SIG-M5 treated with dmso at 0.1 percent for 504 hours (cell line): ENCODE measurements at regions not wholly inside any gene's neighbourhood (a gene's known extent, or its start where the extent isn't known, plus 50 kb on each side); places are given as distances from the start of the nearest gene placed in this dataset.
"Not testable (repeated sequence)": the region's sequence is repeated elsewhere in the genome, so short reads cannot be mapped to it uniquely, and the experiment has no call there.

Experiments used
- DNase-seq: peaks from one replicate; lab custom pipeline; 2025; ENCODE audit not compliant: unreplicated experiment; lab: John Stamatoyannopoulos, UW

DNA sequence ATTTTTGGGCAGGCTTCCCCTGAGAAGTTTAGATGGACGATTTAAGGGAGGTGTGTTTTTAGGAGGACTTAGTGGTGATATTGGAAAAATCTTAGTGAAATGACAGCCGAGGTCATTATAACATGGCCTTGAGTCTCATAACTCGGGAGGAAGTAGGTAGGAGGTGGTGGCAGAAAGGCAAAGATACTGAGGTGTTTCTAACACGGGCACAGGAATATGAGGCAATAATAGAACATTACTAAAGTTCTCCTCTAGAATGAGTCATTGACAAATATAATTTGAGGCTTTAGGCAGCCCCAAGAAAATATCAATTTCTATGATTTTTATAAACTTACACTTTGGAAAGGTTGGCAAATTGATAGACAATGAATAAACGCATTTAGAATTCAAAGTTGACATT lies 146.1 kb upstream of the ZEB2 start:
- DNase-seq: peak; percentile 86

DNA sequence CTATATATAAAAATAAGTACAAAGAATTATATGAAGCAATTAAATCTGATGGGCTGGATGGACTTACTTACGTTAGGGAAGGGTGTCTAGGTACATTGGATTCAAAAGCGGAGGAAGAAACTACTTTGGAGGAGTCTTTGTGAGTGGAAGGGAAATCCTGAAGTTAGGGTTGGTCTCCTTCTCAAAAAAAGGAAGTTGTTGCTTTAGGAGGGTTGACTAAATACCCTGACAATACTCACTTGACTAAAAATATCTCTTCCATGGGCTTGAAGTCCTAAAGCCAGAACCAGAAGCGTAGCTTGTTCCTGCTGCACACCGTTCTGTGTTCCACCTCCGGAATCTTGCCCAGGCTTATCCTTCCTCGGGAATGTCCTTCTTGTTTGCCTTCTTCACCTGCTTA lies 143.3 kb upstream of the ZEB2 start:
- peak; percentile 87 for DNase-seq

DNA sequence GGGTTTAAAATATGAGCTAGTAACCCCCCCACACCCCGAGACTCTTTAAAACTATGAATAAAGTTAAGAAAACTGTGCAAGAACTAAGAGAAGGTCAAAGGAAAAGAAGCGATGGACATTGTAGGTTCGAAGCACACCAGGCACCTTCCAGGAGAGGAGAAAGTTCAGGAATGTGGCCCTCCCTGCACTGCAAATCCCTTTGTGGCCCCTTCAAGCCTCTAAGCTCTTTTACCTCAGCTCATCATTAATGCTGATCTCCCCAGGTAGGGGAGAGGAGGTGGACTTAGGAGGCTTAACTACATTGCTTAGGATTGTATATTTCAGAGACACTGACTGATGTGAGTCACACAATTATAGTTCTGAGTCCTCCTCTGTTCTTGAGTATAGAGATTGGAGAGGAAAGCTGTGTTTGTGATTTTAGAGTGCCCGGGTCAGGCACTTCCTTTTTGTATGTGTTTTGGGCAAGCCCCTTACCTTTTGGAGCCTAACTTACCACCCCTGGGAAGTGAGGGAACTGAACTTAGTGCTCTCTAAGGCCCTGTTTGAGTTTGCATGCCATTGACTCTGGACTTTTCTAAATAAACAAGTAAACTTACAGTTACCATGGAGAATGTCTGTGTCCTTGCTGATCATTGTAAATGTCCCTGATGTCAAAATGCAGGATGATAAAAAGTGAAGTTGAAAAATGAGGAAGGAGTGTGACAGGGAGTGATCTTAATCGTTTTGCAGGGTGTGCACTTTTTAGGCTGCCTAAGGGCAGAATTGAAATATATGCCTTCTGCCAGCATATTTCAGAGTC lies 140.8 kb upstream of the ZEB2 start:
- peak; percentile 80 for DNase-seq

DNA sequence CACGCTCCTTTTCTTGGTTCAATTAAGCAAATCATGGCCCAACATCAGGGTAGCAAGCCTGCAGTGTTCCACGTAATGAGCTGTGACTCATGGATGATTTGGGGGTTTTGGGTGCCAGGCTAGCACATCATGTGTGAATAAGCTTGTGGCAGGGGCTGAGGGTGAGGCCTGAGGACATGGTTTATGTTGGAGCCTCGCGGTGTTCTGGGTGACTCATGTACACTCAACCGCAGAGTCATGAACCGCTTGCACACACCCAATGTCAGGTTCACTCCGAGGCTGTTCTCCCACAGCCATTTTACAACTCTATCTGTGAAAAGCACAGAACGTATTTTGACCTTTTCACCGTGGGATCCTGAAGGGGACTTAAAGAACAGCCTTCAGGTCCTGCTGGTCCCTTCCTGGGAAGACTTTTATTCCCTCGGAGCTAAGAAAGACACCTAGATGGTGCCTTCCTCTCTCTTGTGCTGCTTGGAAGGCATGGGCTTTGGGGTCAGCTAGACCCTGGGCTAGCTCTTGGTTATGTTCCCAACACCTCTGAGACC lies 139.9 kb upstream of the ZEB2 start:
- DNase-seq: peak; percentile 98

DNA sequence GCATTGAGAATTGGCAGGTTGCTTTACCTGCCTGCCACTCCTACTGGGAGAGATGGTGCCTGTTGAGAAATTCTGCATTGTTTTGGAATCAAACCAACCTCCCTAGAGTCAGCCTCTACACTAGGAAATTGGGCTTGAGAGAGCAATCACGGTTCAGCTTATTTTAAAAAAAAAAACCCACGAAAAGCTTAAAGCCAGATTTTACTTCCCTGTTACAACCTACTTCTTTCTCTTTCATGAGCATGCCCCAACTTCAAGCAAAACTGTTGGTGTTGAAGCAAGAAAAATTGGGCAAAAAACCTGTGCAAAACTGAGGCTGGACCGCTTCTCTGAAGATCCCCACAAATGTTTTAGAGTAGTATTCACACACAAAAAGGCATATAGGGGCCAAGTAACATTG lies 134.6 kb upstream of the ZEB2 start:
- no peak for DNase-seq

DNA sequence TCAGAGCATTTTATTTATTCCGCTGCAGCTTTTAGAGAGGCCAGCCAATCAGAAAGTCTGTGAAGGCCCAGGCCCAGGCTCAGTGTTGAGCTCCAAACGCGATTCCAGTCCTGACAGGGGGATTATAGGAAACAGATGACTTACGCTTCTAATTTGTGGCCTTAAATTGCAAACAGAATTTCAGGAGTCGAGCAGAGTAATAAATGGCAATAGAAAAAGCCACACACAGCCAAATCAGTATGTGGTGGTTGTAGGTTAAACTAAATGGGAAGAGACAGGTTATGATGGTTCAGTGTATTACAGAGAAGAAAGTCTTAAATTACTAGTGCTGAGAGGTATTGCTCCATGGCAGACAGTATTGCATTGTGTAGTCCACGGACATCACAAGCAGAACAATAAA lies 131.0 kb upstream of the ZEB2 start:
- DNase-seq: no peak

DNA sequence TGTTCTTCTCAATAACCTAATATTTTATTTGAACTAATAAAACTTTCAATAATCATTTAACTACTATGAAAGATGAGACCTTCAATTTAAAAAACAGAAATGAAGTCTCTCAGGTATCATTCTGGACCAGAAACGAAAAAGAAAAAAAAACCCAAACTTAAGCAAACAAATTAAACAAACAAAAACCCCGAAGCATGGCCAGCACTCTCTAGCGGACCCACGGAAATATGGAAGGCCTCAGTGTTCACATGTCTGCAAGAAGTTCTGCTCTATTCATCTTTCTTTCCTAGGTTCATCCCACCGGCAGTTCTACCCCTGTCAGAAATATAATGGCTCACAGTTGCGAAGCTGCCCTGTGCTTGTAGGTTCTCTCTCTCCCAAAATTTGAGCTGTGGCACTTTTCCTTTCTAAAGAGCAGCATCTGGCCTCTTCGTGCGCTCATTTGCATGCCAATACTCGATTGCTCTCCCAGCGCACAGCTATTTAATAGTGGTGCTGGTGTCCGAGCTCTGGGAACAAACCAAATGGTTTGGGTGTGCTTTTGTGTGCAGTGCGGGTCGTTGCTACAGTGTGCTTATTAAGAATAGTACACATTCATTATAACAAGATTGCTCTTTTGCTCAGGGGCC lies 129.0 kb upstream of the ZEB2 start:
- DNase-seq: no peak

DNA sequence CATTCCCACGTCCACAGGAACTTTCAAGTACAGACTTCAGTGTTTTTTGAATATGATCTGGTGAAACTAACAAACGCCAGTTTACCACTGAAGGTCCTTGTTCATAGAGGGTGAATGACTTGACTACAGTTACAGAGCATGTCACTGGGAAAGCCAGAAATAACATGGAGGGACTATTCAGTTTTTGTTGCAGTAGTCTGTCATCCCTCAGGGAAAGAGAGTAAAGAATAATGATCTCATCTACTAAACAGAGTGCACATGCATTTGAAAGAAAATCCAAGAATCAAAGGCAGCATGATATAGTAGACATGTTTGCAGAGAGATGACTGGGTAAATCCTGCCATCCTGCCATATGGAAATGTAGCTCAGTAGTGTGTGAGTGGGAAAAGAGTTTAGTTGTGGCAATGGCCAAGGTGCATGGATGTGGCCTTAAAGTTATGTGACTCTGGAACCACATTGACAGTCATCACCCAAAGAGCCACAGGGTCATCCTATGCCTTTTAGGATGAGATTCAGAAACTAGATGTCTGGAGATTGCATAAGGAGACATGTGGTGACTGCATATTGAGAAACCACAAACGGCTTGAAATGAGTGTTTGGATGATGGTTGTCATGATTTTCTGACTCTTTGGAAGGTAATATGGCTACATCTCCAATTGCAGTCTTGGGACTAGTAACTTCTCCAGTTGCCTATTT lies 125.3 kb upstream of the ZEB2 start:
- peak; percentile 98 for DNase-seq

DNA sequence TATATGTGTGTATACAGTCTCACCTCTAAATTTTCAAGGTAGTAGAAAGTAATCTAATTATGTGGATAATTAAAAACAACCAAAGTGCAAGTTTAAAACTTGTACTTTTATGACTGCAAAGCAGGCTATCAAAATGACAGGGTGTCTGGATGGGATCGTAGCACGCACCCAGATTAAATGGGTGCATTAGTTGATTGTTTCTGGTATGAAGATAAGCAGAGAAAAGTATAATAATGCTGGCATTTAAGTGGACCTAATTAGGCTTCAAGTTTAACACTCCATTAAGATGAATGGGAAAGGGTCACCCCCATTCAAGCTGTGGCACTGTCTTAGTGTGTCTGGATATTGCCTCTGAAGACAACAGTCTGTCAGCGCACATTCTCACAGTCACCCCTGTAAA lies 124.6 kb upstream of the ZEB2 start:
- DNase-seq: no peak

DNA sequence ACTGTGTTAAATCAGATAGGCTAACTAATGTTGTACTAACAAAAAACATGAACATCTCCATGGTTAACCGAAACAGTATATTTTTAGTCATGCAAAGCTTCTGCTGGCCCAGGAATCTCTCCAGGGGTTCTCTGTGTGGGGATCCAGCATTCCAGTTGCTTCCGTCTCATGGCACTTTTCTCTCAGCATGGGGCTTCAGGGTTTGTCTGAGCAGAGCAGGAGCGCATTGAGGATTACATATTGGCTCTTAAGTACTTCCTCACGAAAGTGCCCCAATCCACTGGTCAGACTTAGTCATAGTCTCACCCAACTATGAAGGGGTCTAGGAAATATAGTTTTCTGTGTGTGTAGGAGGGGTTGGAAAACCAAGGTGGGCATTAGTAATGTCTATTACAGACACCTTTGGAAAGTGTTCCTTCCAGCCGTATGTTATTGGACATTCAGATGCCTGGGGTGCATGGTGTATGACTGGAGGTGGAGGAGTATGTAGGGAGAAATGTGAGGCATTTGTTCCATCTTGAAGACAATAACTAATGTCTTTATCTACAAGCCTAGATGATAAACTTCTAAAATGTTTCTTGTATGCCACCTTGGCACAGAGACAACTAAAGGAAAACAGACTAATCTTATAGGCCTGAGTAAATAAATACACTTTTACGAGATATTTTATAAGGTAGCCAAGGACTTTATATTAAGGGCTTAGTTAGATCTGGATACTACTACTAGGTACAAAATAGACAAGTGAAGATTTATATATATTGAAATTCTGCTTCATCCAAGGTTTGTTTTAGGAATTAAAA lies 123.8 kb upstream of the ZEB2 start:
- DNase-seq: no peak

DNA sequence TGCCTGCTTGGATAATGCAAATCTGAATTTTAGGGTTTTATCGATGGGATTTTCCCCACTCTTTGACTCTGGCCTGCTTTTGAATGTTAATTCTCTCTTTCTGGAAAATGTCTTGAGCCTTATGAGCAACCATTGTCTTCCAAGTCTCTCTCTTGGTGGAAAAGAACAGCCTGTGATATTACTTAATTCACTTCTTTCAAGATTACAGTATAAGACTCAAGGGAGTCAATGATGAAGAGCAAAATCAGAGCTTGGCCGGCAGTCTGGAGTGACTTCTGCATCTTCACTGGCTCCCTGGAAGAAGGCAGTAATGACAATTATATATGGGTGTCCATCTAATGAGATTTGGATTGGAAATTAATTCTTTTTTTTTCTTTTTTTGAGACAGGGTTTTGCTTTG lies 122.9 kb upstream of the ZEB2 start:
- no peak for DNase-seq

DNA sequence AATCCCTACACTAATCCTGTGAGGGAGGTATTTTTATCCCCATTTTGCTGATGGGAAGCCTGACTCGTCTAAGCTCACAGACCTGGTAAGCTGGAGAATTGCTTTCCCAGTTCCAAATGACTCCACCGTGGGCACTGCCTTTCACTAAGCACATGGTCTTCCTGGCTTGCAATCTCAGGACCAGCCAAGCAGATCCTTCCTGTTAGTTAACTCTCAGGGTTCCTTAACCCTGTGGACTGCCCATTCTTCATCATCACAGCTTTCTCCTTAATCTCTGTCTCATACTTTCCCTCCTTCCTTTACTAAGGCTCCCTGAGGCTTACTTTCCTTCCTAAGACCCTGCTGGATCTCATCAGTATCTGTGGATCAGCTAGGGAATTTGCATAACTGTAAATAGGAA lies 122.2 kb upstream of the ZEB2 start:
- DNase-seq: no peak

DNA sequence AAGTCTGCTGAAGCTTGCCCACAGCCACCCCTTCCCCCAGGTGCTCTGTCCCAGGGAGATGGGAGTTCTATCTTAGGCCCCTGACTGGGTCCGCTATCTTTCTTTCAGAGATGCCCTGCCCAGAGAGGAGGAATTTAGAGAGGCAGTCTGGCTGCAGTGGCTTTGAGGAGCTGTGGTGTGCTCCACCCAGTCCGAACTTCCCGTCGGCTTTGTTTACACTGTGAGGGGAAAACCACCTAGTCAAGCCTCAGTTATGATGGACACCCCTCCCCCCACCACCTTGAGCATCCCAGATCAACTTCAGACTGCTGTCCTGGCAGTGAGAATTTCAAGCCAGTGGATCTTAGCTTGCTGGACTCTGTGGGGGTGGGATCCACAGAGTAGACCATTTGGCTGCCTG lies 118.3 kb upstream of the ZEB2 start:
- not testable (repeated sequence) for DNase-seq

DNA sequence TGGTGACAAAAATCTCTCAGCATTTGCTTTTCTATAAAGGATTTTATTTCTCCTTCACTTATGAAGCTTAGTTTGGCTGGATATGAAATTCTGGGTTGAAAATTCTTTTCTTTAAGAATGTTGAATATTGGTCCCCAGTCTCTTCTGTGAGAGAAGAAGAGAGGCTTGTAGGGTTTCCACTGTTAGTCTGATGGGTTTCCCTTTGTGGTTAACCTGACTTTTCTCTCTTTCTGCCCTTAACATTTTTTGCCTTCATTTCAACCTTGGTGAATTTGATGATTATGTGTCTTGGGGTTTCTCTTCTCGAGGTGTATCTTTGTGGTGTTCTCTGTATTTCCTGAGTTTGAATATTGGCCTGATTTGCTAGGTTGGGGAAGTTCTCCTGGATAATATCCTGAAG lies 116.9 kb upstream of the ZEB2 start:
- DNase-seq: not testable (repeated sequence)

DNA sequence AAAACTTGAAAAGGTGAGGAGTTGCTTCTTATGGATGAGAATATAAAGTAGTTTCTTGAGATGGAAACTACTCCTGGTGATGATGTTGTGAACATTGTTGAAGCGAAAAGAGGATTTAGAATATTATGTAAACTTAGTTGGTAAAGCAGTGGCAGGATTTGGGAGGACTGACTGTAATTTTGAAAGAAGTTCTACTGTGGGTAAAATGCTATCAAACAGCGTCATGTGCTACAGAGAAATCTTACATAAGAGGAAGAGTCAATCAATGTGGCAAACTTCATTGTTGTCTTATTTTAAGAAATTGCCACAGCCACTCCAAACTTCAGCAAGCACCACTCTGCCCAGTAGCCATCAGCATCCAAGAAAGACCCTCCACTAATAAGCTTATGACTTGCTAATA lies 112.9 kb upstream of the ZEB2 start:
- DNase-seq: no peak

DNA sequence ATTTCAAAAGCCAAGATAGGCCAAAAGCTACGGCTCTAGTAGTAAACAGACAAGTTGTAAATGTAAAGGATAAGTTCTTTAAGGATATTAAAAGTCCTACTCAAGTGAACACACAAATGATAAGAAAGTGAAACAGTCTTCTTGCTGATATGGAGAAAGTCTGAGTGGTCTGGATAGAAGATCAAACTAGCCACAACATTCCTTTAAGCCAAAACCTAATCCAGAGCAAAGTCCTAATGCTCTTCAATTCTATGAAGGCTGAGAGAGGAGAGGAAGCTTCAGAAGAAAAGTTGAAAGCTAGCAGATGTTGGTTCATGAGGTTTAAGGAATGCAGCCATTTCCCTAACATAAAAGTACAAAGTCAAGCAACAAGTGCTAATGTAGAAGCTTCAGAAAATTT lies 111.7 kb upstream of the ZEB2 start:
- no peak for DNase-seq

DNA sequence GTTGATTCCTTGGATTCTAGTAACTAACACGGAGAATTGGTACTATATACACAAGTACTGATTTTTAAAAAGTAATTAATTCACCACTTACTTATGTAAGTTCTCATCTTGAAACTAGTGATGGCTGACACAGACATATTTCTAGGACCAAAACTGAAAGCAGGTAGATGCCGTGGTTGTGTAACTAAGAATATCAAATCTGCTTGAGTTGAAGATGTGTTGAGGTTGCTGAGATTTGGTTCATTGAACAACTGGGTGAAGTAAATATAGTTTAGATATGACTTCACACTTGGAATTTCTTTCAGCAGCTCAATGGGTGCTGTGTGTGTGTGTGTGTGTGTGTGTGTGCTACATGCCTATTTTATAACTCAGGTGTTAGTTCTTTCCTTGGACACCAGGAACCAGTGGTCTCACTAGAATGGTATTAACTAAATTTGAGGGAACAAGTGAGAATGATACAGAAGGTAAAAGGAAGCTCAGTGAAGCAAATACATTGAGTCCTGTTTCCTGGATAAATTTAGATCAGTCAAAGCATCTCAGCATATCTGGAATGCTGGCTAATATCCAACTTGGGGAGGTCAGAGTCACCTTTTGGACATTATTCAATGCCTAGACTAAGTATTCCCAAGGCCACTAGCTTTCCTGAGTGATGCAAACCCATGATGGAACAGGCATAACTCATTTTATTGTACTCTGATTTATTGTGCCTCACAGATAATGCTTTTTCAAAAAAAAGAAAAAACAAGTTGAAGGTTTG lies 110.7 kb upstream of the ZEB2 start:
- DNase-seq: no peak

DNA sequence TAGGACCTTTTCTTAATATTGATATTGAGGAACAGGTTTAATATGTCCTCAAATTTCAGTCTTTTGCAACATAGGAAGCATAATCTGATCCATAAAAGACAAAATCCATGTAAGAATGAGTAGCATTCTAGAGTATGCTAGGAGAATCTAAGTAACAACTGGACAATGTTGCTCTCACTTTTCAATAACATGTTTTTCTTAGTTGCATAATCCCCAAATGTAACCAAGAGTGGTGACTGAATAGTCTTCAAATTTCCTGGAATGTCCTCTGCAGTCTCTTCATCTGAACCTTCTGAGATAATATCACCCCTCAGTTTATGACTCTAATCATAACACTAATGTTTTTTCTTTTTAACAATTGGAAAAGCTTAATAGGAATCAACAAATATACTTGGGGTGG lies 110.0 kb upstream of the ZEB2 start:
- DNase-seq: no peak

DNA sequence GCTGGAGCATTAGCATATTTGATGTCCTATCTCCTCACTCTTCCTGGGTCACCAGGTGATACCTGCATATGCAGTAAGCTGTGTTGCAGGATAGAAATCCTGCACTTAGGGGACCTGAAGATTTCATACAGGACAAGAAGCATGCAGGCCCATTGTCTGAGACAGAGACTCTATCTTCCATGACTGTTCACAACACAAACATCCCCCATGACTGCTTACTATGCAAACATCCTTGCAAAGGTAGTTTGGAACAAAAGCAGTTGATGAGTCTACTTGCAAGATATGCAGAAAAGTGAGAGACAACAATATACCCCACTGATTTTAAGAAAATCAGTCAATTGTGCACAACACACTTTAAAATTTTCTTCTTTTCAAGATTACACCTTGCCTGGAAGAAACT lies 108.6 kb upstream of the ZEB2 start:
- DNase-seq: no peak

DNA sequence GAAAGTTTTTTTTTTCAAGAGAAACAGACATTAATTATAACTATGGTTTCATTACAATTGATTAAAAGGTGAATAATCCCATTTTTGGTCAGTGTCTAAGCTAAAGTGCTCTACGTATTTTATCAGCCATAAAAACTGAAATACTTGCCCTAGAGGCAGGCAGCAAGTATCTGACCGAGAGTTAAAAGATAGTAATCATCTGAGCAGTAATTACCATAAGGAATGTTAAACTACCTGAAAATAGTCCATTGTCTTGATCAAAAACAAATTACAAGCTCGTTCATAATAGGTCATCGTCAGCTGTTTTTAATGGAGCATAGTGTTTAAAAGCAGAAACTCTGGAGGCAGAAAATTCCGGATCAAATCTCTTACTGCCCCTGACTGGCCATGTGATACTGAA lies 105.7 kb upstream of the ZEB2 start:
- no peak for DNase-seq

DNA sequence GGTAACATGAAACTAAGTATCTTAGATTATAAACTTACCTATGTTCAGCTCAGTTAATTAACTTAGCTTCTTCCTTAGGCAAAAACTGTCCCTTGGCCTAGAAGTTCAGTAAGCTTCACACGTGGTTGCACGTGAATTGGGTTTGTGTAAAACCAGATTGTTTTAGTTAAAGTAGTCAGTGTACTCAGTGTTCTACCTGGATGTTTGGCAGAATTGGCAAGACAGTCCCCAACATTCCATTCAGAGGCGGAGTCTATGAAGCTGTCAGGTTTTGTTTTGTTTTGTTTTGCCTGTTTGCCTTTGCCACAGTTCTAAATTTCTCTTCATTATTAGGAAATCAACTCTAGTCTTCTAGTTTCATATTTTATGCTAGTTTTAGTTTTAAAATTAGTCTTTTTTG lies 105.3 kb upstream of the ZEB2 start:
- no peak for DNase-seq
